Neural cell (in vitro differentiated cells): ENCODE measurements at regions not wholly inside any gene's neighbourhood (a gene's known extent, or its start where the extent isn't known, plus 50 kb on each side); places are given as distances from the start of the nearest gene placed in this dataset.

ENCODE experiments used
- H2AFZ ChIP-seq: fragments of 200-600, 300-800 bp; sonication (generic), shearing (Covaris generic); 2 replicates; pipeline ENCODE4 v1.6.0; 2014; ENCODE audit warnings: low read depth, mild to moderate bottlenecking, antibody characterized with exemption, low read length, moderate library complexity
- H3F3A ChIP-seq: fragments of 200-600 bp; shearing (Covaris generic); 2 replicates; pipeline ENCODE4 v1.6.1; 2016; ENCODE audit warnings: mild to moderate bottlenecking, moderate library complexity, mixed read lengths, antibody characterized with exemption, low read length; ENCODE audit not compliant: insufficient read depth, poor library complexity, severe bottlenecking
- H3K27ac ChIP-seq: fragments of 200-600, 300-800 bp; sonication (generic), shearing (Covaris generic); 2 replicates; pipeline ENCODE4 v1.5.1; 2014; ENCODE audit warnings: mild to moderate bottlenecking, low read length, moderate library complexity
- H3K27me3 ChIP-seq: fragments of 300-800, 200-600 bp; sonication (generic), shearing (Covaris generic); 2 replicates; pipeline ENCODE4 v1.6.0; 2014; ENCODE audit warnings: mild to moderate bottlenecking, low read depth, low read length, moderate library complexity; ENCODE audit not compliant: insufficient read depth
- H3K36me3 ChIP-seq: fragments of 300-800, 200-600 bp; sonication (generic), shearing (Covaris generic); 2 replicates; pipeline ENCODE4 v1.5.1; 2014; ENCODE audit warnings: mild to moderate bottlenecking, antibody characterized with exemption, low read length, moderate library complexity; ENCODE audit not compliant: insufficient read depth
- H3K4me2 ChIP-seq: fragments of 300-800, 200-600 bp; sonication (generic), shearing (Covaris generic); 2 replicates; pipeline ENCODE4 v1.6.0; 2014; ENCODE audit warnings: mild to moderate bottlenecking, low read length
- H3K4me3 ChIP-seq: fragments of 300-800, 200-600 bp; sonication (generic), shearing (Covaris generic); 2 replicates; pipeline ENCODE4 v1.5.1; 2014; ENCODE audit warnings: mild to moderate bottlenecking, low read length, moderate library complexity
- H3K79me2 ChIP-seq: fragments of 200-600 bp; shearing (Covaris generic); replicated peaks from 2 replicates; pipeline ENCODE4 v1.6.0; 2014; ENCODE audit warnings: mild to moderate bottlenecking, low read length, moderate library complexity; ENCODE audit not compliant: insufficient read depth
- H3K9ac ChIP-seq: fragments of 300-800, 200-600 bp; sonication (generic), shearing (Covaris generic); 2 replicates; pipeline ENCODE4 v1.6.1; 2016; ENCODE audit warnings: mild to moderate bottlenecking, low read length, mixed read lengths
- H3K9me2 ChIP-seq: fragments of 200-600 bp; shearing (Covaris generic); 2 replicates; pipeline ENCODE4 v1.6.1; 2016; ENCODE audit warnings: mild to moderate bottlenecking, low read length, mixed read lengths; ENCODE audit not compliant: insufficient read depth
- H3K9me3 ChIP-seq: fragments of 200-600, 300-800 bp; sonication (generic), shearing (Covaris generic); 2 replicates; pipeline ENCODE4 v1.6.1; 2016; ENCODE audit warnings: mild to moderate bottlenecking, mixed run types, low read length, moderate library complexity, mixed read lengths
- H4K20me1 ChIP-seq: fragments of 200-600 bp; shearing (Covaris generic); 2 replicates; pipeline ENCODE4 v1.6.1; 2016; ENCODE audit warnings: mild to moderate bottlenecking, mixed run types; ENCODE audit not compliant: insufficient read depth
- EP300 ChIP-seq: fragments of 450-650 bp; conservative IDR thresholded peaks from 2 replicates; pipeline ENCODE4 v1.6.1; 2014; ENCODE audit warnings: antibody characterized with exemption, mild to moderate bottlenecking, moderate library complexity; ENCODE audit not compliant: poor library complexity, severe bottlenecking
- EZH2 ChIP-seq: fragments of 200-600, 300-800 bp; shearing (Covaris generic), sonication (generic); IDR thresholded peaks from 2 replicates; pipeline ENCODE4 v1.6.1; 2014; ENCODE audit warnings: antibody characterized with exemption, low read length, borderline replicate concordance, mild to moderate bottlenecking; ENCODE audit not compliant: insufficient read depth, poor library complexity, severe bottlenecking
- MXI1 ChIP-seq: fragments of 450-650 bp; conservative IDR thresholded peaks from 2 replicates; pipeline ENCODE4 v1.6.1; 2014; ENCODE audit warnings: antibody characterized with exemption, mild to moderate bottlenecking; ENCODE audit not compliant: poor library complexity, severe bottlenecking
- POLR2AphosphoS5 ChIP-seq: IDR thresholded peaks from 2 replicates; pipeline ENCODE4 v1.6.1; 2012
- RAD21 ChIP-seq: fragments of 450-650 bp; conservative IDR thresholded peaks from 2 replicates; pipeline ENCODE4 v1.6.1; 2014; ENCODE audit warnings: antibody characterized with exemption, mild to moderate bottlenecking, moderate library complexity
- SMC3 ChIP-seq: fragments of 450-650 bp; conservative IDR thresholded peaks from 2 replicates; pipeline ENCODE4 v1.6.1; 2014; ENCODE audit warnings: antibody characterized with exemption, mild to moderate bottlenecking, moderate library complexity; ENCODE audit not compliant: poor library complexity
- TAF1 ChIP-seq: IDR thresholded peaks from 2 replicates; pipeline ENCODE4 v1.6.1; 2012; ENCODE audit warnings: low read depth
- TF ChIP-seq, protein P1 (sequence below): IDR thresholded peaks from 2 replicates; pipeline ENCODE4 v1.6.1; 2012; ENCODE audit warnings: borderline replicate concordance
- TF ChIP-seq, protein P2 (sequence below): fragments of 450-650 bp; IDR thresholded peaks from 2 replicates; pipeline ENCODE4 v1.5.1; 2014; ENCODE audit warnings: antibody characterized with exemption, mild to moderate bottlenecking, moderate library complexity; ENCODE audit not compliant: poor library complexity, severe bottlenecking

DNA sequence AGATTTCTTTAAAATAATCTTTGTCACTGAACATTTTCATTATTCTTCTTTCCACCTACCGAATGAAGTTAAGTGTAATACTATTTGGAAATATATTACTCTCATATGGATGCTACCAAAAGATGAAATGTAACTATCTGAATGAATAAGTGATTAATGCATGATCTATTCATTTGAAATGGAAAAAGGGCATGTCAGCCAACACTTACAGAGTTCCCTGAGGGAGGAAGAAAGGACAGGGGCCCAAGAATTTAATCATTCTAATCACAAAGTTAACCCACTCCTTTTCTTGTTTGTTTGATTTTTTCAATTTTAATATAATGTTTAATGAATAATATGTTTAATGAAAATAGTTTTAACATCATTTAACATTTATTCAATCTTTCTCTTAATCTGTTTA is 129.4 kb downstream of the ZC3H11B start:
- no peaks in the 10 kb centered on the region for H3K36me3 ChIP-seq
- no peak overlapping the region for H2AFZ ChIP-seq
- H3K27ac ChIP-seq, result no peak overlapping the region
- TF ChIP-seq, protein P1, sequence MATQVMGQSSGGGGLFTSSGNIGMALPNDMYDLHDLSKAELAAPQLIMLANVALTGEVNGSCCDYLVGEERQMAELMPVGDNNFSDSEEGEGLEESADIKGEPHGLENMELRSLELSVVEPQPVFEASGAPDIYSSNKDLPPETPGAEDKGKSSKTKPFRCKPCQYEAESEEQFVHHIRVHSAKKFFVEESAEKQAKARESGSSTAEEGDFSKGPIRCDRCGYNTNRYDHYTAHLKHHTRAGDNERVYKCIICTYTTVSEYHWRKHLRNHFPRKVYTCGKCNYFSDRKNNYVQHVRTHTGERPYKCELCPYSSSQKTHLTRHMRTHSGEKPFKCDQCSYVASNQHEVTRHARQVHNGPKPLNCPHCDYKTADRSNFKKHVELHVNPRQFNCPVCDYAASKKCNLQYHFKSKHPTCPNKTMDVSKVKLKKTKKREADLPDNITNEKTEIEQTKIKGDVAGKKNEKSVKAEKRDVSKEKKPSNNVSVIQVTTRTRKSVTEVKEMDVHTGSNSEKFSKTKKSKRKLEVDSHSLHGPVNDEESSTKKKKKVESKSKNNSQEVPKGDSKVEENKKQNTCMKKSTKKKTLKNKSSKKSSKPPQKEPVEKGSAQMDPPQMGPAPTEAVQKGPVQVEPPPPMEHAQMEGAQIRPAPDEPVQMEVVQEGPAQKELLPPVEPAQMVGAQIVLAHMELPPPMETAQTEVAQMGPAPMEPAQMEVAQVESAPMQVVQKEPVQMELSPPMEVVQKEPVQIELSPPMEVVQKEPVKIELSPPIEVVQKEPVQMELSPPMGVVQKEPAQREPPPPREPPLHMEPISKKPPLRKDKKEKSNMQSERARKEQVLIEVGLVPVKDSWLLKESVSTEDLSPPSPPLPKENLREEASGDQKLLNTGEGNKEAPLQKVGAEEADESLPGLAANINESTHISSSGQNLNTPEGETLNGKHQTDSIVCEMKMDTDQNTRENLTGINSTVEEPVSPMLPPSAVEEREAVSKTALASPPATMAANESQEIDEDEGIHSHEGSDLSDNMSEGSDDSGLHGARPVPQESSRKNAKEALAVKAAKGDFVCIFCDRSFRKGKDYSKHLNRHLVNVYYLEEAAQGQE, result no peak
- TF ChIP-seq SMC3, result no peak
- no peak for TF ChIP-seq MXI1
- no peak for TF ChIP-seq EP300
- TF ChIP-seq POLR2AphosphoS5, result no peak
- no peak for TF ChIP-seq TAF1
- TF ChIP-seq EZH2, result no peak
- TF ChIP-seq RAD21, result no peak
- TF ChIP-seq, protein P2, sequence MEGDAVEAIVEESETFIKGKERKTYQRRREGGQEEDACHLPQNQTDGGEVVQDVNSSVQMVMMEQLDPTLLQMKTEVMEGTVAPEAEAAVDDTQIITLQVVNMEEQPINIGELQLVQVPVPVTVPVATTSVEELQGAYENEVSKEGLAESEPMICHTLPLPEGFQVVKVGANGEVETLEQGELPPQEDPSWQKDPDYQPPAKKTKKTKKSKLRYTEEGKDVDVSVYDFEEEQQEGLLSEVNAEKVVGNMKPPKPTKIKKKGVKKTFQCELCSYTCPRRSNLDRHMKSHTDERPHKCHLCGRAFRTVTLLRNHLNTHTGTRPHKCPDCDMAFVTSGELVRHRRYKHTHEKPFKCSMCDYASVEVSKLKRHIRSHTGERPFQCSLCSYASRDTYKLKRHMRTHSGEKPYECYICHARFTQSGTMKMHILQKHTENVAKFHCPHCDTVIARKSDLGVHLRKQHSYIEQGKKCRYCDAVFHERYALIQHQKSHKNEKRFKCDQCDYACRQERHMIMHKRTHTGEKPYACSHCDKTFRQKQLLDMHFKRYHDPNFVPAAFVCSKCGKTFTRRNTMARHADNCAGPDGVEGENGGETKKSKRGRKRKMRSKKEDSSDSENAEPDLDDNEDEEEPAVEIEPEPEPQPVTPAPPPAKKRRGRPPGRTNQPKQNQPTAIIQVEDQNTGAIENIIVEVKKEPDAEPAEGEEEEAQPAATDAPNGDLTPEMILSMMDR, result no peak
- H4K20me1 ChIP-seq, result no peaks in the 10 kb centered on the region
- H3K9me3 ChIP-seq, result no peaks in the 10 kb centered on the region
- H3K9ac ChIP-seq, result no peak overlapping the region
- no peaks in the 10 kb centered on the region for H3K79me2 ChIP-seq
- no peaks in the 10 kb centered on the region for H3F3A ChIP-seq
- H3K4me2 ChIP-seq, result no peak overlapping the region
- H3K4me3 ChIP-seq, result no peak overlapping the region
- H3K27me3 ChIP-seq, result no peaks in the 10 kb centered on the region
- H3K9me2 ChIP-seq, result no peaks in the 10 kb centered on the region

DNA sequence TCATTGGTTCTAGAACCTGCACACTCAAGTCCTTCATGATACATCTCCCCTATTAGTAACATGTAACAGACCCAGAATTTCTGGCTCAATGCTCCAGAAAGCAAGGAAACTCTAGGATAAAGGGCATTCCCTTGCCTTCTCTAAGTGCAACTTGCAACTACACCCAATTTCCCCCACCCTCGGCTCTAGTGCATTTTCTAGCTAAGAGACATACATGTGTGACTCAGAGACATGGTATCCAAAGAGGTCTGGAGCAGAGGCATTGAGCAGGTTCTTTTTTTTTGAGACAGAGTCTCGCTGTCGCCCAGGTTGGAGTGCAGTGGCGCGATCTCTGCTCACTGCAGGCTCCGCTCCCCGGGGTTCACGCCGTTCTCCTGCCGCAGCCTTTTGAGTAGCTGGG is 132.9 kb downstream of the ZC3H11B start:
- Histone ChIP-seq H3K9me3 (no peaks in the 10 kb centered on the region), H3K27me3 (no peaks in the 10 kb centered on the region), H3K9ac (no peak overlapping the region), H3K4me3 (no peak overlapping the region), H3K79me2 (no peaks in the 10 kb centered on the region), H4K20me1 (no peaks in the 10 kb centered on the region), H3K27ac (no peak overlapping the region), H3K36me3 (no peaks in the 10 kb centered on the region), H3F3A (no peaks in the 10 kb centered on the region), H3K9me2 (no peaks in the 10 kb centered on the region), H3K4me2 (no peak overlapping the region), H2AFZ (no peak overlapping the region)
- TF ChIP-seq, protein P2, result no peak
- TF ChIP-seq POLR2AphosphoS5, result no peak
- TF ChIP-seq TAF1, result no peak
- no peak for TF ChIP-seq RAD21
- no peak for TF ChIP-seq SMC3
- no peak for TF ChIP-seq EP300
- TF ChIP-seq, protein P1, result no peak
- TF ChIP-seq MXI1, result no peak
- TF ChIP-seq EZH2, result no peak
